Left ventricle myocardium inferior (tissue), 1 donor: ENCODE measurements at regions not wholly inside any gene's neighbourhood (a gene's known extent, or its start where the extent isn't known, plus 50 kb on each side); places are given as distances from the start of the nearest gene placed in this dataset.

ENCODE experiments used
- DNase-seq: peaks from one replicate; pipeline ENCODE4 v3.0.0-alpha.2; 2020
- H3K27ac ChIP-seq: fragments of 200-600 bp; replicated peaks from 2 replicates; pipeline ENCODE4 v1.8.0; 2021
- H3K27me3 ChIP-seq: fragments of 200-600 bp; 2 replicates; pipeline ENCODE4 v1.8.0; 2021; ENCODE audit warnings: low read depth
- H3K36me3 ChIP-seq: fragments of 200-600 bp; 2 replicates; pipeline ENCODE4 v1.8.0; 2021
- H3K4me1 ChIP-seq: fragments of 200-600 bp; 2 replicates; pipeline ENCODE4 v1.8.0; 2021
- H3K4me3 ChIP-seq: fragments of 200-600 bp; 2 replicates; pipeline ENCODE4 v1.8.0; 2021; ENCODE audit warnings: mild to moderate bottlenecking, moderate library complexity
- H3K9me3 ChIP-seq: fragments of 200-600 bp; replicated peaks from 2 replicates; pipeline ENCODE4 v1.8.0; 2021
- CTCF ChIP-seq: fragments of 200-600 bp; IDR thresholded peaks from 2 replicates; pipeline ENCODE4 v1.8.0; 2021; ENCODE audit warnings: antibody characterized with exemption, mild to moderate bottlenecking, borderline replicate concordance
- intact Hi-C: fragments of 100-400 bp; cut with micrococcal nuclease; formaldehyde crosslinking; loops from one replicate; pipeline ENCODE4 v1.11.0; 2022
- donor health status: DM: no; HTN: yes; CAD: no; lungs with severe emphysema.

GRCh38 chr9:88326936-88327335 lies 61.3 kb upstream of the SPIN1 start:
- intact Hi-C loops = no loop called here
- H3K27me3 ChIP-seq = peaks cover 10% of the 10 kb centered on the region
- H3K9me3 ChIP-seq = no peaks in the 10 kb centered on the region
- no peaks in the 10 kb centered on the region for H3K36me3 ChIP-seq
- H3K4me1 ChIP-seq = no peaks in the 10 kb centered on the region
- no peak for TF ChIP-seq CTCF
- no peak overlapping the region for H3K4me3 ChIP-seq
- no peak overlapping the region for H3K27ac ChIP-seq
- DNase-seq = no peak

- Histone ChIP-seq H3K27me3 (peaks cover 10% of the 10 kb centered on the region), H3K4me3 (no peak overlapping the region), H3K9me3 (no peaks in the 10 kb centered on the region), H3K4me1 (no peaks in the 10 kb centered on the region), H3K36me3 (no peaks in the 10 kb centered on the region), H3K27ac (no peak overlapping the region)
- intact Hi-C loops = no loop called here
- DNase-seq = no peak
- TF ChIP-seq CTCF = no peak
Measured at GRCh38 chr9:88326015-88326414, 62.2 kb upstream of the SPIN1 start.

- Histone ChIP-seq H3K36me3 (no peaks in the 10 kb centered on the region), H3K4me1 (no peaks in the 10 kb centered on the region), H3K9me3 (no peaks in the 10 kb centered on the region), H3K27ac (no peak overlapping the region), H3K27me3 (peaks cover 10% of the 10 kb centered on the region), H3K4me3 (no peak overlapping the region)
- TF ChIP-seq CTCF = no peak
- no peak for DNase-seq
- intact Hi-C loops = no loop called here
Measured at GRCh38 chr9:88322906-88323566, 65.2 kb upstream of the SPIN1 start.

GRCh38 chr9:88321764-88322163 lies 66.5 kb upstream of the SPIN1 start:
- Histone ChIP-seq H3K36me3 (no peaks in the 10 kb centered on the region), H3K27me3 (peaks cover 7% of the 10 kb centered on the region), H3K4me1 (no peaks in the 10 kb centered on the region), H3K9me3 (no peaks in the 10 kb centered on the region), H3K4me3 (no peak overlapping the region), H3K27ac (no peak overlapping the region)
- no peak for TF ChIP-seq CTCF
- no peak for DNase-seq
- intact Hi-C loops = no loop called here

- DNase-seq = no peak
- intact Hi-C loops = no loop called here
- no peak overlapping the region for H3K27ac ChIP-seq
- no peaks in the 10 kb centered on the region for H3K4me1 ChIP-seq
- H3K9me3 ChIP-seq = no peaks in the 10 kb centered on the region
- no peak for TF ChIP-seq CTCF
- H3K4me3 ChIP-seq = no peak overlapping the region
- H3K27me3 ChIP-seq = no peaks in the 10 kb centered on the region
- no peaks in the 10 kb centered on the region for H3K36me3 ChIP-seq
Measured at GRCh38 chr9:88320748-88321415, 67.4 kb upstream of the SPIN1 start.
